HS-27A (cell line): ENCODE measurements at regions not wholly inside any gene's neighbourhood (a gene's known extent, or its start where the extent isn't known, plus 50 kb on each side); places are given as distances from the start of the nearest gene placed in this dataset.
"Not testable (repeated sequence)": the region's sequence is repeated elsewhere in the genome, so short reads cannot be mapped to it uniquely, and the experiment has no call there.

Experiments
- DNase-seq: peaks from one replicate; pipeline ENCODE4 v3.0.0-alpha.2; 2012; ENCODE audit warnings: low read depth, missing footprints

DNA sequence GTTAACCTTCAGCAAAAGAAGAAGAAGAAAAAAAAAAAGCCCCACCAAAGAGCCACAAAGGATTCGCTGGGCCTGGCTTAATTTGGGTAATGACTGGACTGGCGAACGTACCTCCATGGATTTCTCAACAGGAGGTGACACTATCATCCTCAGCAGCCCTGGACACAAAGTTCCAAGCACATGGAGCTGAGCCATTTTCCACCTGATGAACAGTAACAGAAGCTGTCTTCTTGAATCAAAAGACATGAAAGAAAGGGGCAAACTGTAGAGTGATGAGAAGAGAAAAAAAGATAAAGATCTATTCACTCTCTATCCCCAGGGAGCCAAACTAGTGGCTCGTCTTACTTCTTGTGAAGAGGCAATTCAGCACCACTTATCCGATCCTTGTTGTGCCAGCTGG, 150.2 kb upstream of the TRPM3 start:
- no peak for DNase-seq

DNA sequence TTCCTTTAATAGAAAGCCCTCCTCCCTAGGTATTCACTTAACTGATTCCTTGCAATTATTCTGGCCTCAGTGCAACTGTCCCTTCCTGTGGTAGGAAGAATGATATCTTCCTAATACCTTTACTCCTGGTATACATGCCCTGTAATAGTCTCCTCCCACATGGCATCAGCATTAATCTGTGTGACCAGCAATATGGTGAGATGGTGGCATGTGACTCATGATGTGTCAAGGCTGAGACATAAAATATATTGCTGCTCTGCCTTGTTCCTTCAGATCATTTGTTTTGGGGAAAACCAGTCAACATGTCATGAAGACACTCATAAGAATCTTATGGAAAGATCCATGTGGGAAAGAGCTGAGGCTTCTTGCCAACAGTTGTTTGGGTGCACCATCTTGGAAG, 149.1 kb upstream of the TRPM3 start:
- DNase-seq: no peak

DNA sequence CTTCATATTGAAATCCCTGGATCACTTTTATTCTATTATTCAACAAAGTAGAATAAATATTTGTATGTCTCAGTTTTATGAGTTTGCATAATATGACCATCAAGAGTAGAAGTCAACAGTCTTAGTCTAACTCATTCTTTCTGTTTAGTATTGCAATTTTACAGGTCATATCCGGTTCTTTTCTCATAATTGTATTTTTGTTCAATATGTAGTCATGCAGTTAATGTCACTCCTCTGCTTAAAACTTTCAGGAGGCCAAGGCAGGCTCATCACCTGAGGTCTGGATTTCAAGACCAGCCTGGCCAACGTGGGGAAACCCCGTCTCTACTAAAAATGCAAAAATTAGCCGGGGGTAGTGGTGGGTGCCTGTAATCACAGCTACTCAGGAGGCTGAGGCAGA, 148.4 kb upstream of the TRPM3 start:
- no peak for DNase-seq

DNA sequence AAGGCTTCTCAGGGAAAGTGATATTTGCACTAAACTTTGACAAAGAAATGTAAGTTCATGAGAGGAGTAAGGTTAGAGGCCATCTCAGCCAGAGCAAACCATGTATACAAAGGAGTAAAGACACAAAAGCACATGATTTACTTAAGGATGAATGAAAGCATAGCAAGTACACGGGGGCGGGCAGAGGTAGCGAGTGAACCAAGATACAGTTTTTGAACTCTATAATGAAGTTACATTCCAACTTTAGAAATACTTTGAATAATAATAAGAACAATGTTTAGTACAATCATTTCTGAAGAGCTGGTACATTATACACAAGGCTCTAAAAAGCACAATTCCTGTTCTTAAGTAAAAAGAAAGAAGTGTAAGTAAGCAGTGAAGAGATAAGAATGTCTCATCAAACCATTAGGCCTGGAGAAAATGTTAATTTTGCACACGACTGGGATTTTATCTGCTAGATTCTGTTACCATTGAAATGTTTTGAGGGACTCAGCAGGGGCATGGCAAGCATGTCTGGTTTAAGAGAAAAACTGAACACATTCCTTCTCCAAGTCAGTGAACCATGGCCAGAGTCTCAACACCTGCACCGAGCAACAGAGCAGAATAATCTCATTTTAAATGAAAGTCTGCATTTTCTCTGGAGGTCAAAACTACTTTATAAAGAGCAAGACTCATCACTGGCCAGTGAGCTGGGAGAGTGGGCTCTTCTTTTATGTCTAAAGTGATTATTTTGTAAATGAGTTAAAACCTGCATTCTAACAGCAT, 147.6 kb upstream of the TRPM3 start:
- DNase-seq: no peak

DNA sequence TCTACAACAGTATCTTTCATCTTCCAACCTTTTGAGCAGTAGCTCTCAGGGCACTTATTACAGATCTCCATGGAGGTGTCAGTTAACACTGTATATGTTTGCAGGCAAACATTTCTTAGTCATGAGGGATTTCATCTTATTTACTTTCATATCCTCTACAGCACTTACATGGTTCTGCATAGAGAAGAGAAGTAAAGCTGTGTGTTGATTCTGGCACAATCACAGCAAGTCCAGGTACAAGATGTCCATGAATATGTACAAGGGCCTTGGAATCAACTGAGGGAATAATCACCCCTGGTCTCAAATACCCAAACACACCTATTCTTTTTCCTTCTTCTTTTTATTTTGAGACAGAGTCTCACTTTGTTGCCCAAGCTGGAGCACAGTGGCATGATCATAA, 142.0 kb upstream of the TRPM3 start:
- DNase-seq: no peak

DNA sequence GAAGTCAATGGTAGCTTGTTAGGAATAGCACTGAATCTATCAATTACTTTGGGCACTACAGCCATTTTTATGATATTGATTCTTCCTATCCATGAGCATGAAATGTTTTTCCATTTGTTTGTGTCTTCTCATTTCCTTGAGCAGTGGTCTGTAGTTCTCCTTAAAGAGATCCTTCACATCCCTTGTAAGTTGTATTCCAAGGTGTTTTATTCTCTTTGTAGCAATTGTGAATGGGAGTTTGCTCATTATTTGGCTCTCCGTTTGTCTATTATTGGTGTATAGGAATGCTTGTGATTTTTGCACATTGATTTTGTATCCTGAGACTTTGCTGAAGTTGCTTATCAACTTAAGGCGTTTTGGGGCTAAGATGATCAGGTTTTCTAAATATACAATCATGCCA, 139.0 kb upstream of the TRPM3 start:
- not testable (repeated sequence) for DNase-seq

DNA sequence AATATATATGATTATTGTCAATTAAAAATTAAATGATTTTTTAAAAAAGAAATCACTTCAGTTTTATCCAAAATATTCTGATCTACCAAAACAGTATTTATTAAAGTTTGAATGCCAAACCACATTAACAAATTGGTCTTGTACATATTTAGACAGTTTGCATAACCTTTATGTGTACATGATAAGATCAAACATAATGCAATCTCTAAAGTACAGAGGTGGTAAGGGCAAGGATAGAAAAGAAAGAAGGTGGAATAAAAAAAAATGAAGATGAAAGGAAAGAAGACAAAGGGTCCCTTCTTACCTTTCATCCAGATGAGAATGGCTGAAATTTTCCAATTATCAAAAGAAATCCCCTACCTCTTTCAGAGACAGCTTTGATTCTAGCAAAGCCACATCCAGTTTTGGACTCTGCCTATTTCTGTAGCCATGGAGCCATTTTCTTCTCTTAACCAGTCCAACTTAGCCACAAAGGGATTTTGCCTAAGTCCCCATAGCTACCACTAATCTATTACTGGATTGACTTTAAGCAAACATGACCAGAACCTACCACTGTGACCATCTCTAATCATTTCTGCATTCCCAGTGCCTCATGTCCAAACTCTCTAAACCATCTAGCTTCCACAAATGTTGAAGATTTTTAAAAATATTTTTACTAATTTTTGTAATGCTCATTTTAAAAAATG, 133.3 kb upstream of the TRPM3 start:
- DNase-seq: no peak

DNA sequence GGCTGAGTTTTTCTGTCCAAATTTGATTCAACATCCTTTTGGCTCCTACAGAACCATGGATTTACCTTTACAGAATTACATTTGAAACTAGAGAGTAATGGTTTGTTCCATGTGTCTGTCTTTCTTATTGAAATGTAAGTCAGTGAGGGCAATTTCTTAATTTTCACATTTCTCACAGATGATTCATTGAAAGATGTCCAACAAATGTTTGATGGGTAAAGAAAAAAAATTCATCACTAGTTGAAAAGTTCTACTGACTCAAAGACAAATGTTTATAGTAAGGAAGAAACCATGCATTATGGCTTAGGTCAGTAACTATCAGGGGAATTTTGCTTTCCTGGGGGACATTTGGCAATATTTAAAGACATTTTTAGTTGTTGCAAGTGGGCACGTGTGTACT, 131.6 kb upstream of the TRPM3 start:
- DNase-seq: no peak

DNA sequence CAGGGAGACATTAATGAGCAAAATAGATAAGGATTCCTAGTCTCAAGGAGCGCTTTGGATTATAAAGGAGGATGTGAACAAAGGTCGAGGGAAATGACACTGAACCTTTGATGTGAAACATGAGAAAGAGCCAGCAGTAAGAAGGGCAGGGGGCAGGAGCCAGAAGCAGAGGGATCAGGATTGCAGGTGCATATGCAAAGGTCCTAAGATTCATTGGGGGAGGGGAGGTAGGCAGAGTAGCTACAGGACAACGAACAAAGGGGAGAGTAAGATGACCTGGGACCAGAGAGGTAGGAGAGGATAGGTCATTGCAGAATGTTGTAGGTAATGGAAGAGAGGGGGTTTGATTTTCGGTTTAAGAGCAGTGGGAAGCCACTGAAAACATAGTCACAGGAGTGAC, 129.2 kb upstream of the TRPM3 start:
- DNase-seq: no peak

DNA sequence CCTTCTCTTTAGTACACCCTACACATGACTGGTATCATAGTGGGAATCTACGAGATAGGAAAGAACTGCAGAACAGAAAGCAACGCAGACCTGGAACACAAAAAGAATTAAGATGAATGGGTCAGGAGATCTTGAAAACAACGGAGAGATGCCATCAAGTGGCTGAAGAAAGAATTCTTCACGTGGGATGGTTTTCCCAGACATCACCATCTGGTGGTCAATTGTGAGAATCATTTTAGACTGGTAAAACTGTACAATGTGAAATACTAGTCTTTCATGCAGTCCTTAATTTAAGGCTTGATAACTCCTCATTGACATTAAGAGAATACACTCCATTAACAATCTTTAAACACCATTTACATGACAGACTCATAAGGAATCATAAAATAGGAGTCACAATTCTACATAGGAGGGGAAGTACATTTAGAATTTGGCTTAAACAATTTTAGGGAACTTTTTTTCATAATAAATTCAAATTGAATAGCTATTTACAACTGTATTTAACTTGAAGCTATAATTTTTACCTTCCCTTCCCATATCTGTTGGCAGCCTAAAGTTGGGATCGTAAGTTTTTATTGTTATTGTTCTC, 128.4 kb upstream of the TRPM3 start:
- DNase-seq: no peak

DNA sequence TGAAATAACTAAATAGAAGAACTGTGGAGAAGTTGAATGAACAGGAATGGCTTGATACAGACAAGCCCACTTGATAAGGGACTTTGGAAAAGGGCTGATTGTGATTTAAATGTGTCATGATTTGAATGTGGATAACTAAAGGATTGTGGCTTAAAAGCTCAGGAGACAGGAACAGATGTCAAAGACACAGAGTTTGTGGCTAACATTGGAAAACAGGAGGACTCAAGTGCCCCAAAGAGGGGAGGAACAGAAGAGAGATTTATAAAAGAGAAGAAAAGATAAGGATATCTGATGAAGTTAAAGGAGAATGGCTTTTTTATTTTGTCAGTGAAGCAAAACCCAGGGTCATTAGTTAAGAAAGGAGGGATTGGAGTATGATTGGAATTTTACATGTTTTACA, 124.2 kb upstream of the TRPM3 start:
- no peak for DNase-seq

DNA sequence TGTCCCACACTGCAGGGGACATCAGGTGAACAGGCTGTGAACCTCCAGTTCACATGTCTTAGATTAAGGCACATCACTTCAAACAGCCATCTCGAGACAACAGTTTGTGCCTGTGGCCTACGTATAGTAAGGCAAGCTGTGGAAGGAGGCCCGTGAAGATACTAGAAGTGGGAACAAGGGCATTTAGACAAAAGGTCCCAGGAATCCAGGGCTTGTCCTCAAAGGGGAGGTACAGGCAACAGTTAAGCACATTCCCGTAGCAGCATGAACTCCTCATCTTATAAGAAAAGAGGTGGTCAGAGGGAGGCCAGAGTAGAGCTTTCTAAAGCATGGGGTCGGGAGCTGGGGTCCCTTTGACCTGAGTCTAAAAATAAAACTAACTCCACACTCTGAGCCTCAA, 122.5 kb upstream of the TRPM3 start:
- DNase-seq: no peak

DNA sequence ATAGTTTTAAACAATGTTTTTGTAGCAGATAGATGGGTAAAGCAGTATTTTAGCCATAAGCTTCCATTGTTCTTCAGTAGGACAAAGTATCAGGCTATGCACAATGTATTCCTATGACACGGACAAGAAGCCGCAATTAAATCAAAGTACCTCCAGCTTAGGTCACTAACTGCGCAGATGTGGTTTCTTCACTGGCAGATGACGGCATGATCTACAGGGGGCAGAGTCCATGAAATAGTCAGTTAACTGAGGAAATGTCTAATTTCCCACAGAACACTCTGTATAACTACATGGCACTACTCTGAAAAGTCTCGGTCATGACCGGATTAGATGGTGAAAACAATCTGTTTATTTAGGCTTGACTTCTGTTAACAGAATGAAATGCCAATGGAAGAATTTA, 120.7 kb upstream of the TRPM3 start:
- DNase-seq: no peak

DNA sequence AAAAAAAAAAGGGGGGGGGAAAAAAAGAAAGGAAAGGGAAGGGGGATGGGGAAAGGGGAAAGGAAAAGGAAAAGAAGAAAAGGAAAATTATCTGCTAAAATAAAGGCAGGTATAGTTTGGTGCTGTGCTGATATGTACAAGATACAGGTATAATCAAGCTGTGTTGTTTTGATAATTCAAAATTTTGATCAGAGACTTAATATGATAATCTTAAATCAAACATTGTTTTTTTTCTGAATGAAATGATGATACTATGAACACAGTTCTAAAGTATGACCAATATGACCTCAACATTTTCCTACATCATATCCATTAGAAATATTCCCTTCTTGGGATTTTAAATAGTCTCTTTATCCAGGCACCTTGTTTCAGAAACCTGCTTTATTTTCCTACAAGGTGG, 115.6 kb upstream of the TRPM3 start:
- DNase-seq: no peak

DNA sequence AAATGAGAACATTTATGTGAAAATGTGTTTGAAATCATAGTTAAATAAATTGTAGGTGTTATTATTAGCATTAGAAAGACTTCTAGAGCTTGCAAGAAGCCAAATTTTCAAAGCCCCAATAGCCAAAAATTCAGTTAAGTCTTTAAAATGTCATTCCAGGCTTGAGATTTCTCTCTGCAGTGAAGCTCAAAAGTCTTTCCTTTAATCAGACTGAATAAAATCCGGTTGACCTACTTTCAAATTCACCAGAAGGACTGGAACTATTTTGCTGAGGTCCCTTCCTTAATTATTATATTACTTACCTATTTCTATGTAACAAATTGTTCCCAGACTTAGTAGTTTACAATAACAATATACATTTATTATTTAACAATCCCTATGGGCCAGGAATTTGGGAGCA, 112.2 kb upstream of the TRPM3 start:
- no peak for DNase-seq

DNA sequence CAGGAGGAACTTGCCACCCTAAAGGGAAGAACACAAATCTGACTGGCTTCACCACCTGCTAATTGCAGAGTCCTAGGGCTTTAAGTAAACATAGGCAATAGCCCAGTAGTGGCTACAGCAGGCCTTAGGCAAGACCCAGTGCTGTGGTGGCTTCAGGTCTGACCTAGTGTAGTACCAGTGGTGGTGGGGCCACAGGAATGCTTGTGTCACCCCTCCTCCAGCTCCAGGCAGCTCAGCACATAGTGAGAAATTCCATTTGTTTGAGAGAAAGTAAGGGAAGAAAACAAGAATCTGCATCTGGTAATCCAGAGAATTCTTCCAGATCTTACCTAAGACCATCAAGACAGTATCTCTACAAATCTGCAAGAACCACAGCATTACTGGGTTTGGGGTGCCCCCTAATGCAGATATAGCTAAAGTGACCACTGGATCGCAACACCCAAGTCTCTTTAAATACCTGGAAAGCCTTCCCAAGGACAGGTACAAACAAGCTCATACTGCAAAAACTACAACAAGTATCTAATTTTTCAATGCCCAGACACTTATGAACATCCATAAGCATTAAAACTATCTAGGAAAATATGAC, 102.6 kb upstream of the TRPM3 start:
- no peak for DNase-seq

DNA sequence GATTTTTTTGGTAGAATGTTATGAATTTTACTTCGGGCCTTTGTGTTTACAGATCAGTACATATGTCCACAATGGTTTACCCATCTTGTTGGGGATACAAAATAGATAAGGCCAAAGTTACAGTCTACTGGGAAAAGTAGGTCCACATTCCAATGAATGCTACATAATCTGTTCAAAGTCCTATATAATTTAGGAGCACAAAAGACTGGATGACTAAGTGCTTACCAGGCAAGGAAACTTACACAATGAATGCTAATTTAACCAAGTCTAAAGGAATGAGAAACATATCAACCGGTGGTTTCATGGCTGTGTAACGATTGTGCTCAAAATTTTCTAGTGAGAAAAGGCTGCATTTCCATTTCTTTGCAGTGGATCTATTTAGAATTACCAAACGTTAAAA, 97.4 kb upstream of the TRPM3 start:
- no peak for DNase-seq

DNA sequence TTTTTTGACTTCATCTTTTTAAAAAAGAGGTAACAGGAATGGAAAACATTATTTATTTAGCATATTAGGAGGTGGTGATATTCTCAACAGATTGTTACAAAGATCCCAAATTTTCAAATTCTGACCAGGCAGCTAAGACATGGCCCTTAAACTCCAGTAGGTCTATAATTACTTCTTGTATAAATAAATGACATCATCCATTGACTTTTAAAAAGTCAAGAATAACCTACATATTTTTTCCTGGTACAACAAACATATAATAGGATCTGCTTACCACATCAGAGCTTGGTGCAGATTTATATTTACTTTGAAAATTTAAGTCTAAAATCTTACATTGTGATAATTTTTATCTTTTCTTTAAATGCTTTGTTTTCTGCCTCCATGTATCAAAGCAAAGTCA, 92.2 kb upstream of the TRPM3 start:
- no peak for DNase-seq

DNA sequence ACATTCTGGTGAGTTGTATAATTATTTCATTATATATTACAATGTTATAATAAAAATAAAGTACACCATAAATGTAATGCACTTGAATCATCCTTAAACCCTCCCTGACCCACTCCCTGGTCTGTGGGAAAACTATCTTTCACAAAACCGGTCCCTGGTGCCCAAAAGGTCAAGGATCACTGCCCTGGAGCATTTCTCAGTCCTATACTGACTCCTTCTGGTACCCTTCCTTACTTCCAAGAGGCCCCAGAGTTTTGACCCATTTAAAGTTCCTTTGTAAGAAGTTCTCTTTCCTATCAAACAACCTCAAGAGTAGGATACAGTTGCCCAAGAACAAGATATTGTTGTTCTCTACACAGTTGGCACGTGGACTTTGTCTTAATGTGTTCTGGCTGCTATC, 88.9 kb upstream of the TRPM3 start:
- DNase-seq: no peak

DNA sequence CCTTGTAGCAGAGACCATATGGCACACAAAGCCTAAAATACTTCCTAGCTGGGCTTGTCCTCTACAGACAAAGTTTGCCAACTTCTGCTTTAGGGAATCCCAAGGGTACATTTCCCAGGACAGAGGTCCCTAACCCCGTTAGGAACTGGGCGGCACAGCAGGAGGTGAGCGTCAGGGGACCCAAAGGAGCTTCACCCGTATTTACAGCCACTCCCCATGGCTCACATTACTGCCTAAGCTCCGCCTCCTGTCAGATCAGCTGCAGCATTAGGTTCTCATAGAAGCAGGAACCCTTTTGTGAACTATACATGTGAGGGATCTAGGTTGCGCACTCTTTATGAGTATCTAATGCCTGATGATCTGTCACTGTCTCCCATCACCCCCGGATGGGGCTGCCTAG, 88.5 kb upstream of the TRPM3 start:
- no peak for DNase-seq

DNA sequence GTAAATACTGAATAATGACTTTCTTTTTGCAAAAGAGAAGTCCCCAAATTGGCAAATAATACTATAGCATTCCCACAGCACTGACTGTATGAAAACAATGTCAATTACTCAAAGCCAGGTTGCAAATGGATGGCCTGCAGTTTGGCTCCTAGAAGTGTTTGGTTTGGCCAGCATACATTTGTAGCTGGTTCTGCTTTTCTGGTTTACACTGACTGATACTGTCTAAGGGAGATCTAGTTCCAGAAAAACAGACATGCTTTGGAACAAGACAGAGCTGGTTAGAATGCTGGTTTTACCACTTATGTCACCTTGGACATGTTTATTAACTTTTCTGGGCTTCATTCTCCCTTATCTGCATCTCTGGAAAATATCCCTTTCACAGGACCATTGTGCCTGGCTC, 81.5 kb upstream of the TRPM3 start:
- no peak for DNase-seq

DNA sequence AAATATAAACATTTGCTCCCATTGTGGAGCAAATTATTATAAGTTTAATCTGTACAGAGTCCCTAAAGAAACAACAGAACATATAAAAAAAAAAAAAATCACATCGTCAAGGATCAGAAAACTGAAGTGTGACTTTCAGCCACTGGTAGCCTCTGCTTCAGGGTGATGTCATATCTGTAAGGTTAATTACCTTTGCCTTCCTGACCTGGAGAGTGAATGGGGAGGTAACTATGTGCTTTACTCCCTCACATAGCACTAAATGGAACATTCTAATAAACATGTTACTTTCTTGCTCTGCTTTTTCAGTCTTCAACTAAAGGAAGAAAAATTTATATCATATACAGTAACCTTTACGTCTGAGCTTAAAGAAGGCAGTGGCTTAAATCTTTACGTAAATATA, 70.3 kb upstream of the TRPM3 start:
- DNase-seq: no peak

DNA sequence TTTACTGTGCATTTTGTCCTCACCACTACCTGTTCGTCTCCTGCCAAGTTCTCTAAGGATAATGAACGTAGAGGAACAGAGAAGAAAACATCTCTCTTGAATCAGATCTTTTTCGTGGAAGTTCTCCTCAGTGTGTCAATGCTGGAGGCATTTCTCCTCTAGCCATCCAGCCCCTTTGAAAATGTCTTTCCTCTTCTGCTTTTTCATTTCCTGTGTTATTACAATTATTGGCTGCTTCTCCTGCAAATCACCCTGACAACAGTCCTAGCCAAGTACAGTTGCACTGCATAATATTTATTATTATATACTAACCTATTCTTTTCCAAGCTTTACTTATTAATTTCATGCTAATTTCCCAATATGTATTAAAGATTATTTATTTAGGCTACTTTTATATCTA, 61.8 kb upstream of the TRPM3 start:
- DNase-seq: no peak
